Endodermal cell (in vitro differentiated cells): ENCODE measurements at regions not wholly inside any gene's neighbourhood (a gene's known extent, or its start where the extent isn't known, plus 50 kb on each side); places are given as distances from the start of the nearest gene placed in this dataset.
"Not testable (repeated sequence)": the region's sequence is repeated elsewhere in the genome, so short reads cannot be mapped to it uniquely, and the experiment has no call there.

Source experiments
- DNase-seq: peaks from one replicate; pipeline ENCODE4 v3.0.0-alpha.2; 2017
- H3K27ac ChIP-seq: 2 replicates; pipeline ENCODE4 v1.5.1; 2013; ENCODE audit warnings: mild to moderate bottlenecking, low read depth, low read length, moderate library complexity
- H3K27me3 ChIP-seq: 2 replicates; pipeline ENCODE4 v1.6.1; 2013; ENCODE audit warnings: mild to moderate bottlenecking, low read length, moderate library complexity; ENCODE audit not compliant: insufficient read depth, control insufficient read depth, poor library complexity, severe bottlenecking
- H3K36me3 ChIP-seq: 2 replicates; pipeline ENCODE4 v1.7.0; 2013; ENCODE audit warnings: mild to moderate bottlenecking, low read length, moderate library complexity; ENCODE audit not compliant: control insufficient read depth, insufficient read depth
- H3K4me1 ChIP-seq: one replicate; pipeline ENCODE4 v1.7.0; 2013; ENCODE audit warnings: low read length; ENCODE audit not compliant: control insufficient read depth, insufficient read depth
- H3K4me3 ChIP-seq: 2 replicates; pipeline ENCODE4 v1.5.1; 2013; ENCODE audit warnings: mild to moderate bottlenecking, low read length, moderate library complexity
- H3K9ac ChIP-seq: 2 replicates; pipeline ENCODE4 v1.6.1; 2013; ENCODE audit warnings: mild to moderate bottlenecking, low read length, moderate library complexity; ENCODE audit not compliant: poor library complexity, severe bottlenecking; ENCODE audit errors: extremely low read depth
- H3K9me3 ChIP-seq: 2 replicates; pipeline ENCODE4 v1.6.1; 2013; ENCODE audit warnings: mild to moderate bottlenecking, low read length, moderate library complexity; ENCODE audit not compliant: control insufficient read depth
- H3K27ac Mint-ChIP-seq: 2 replicates; pipeline ENCODE4 v1.8.0; 2020; ENCODE audit warnings: mixed read lengths
- H3K27me3 Mint-ChIP-seq: 2 replicates; pipeline ENCODE4 v1.8.0; 2021; ENCODE audit warnings: mild to moderate bottlenecking, mixed read lengths; ENCODE audit not compliant: insufficient read depth
- H3K36me3 Mint-ChIP-seq: 2 replicates; pipeline ENCODE4 v1.8.0; 2020; ENCODE audit warnings: low read depth, mixed read lengths
- H3K4me1 Mint-ChIP-seq: 2 replicates; pipeline ENCODE4 v1.8.0; 2020; ENCODE audit warnings: mixed read lengths
- H3K4me3 Mint-ChIP-seq: 2 replicates; pipeline ENCODE4 v1.8.0; 2020; ENCODE audit warnings: mild to moderate bottlenecking, moderate library complexity, mixed read lengths
- H3K9me3 Mint-ChIP-seq: 2 replicates; pipeline ENCODE4 v1.8.0; 2020; ENCODE audit warnings: mild to moderate bottlenecking, mixed read lengths
- CTCF ChIP-seq: fragments of 200-600 bp; sonication (generic); conservative IDR thresholded peaks from 2 replicates; pipeline ENCODE4 v1.5.0; 2021; ENCODE audit warnings: antibody characterized with exemption, mild to moderate bottlenecking
- WGBS, 2 experiments: methylation state at CpG; one replicate each; pipeline versions ENCODE4 v1.1.5 to v1.1.7; 2013; ENCODE audit warnings: missing lambda C conversion rate in 2 of 2, mixed read lengths in 1 of 2; ENCODE audit not compliant: insufficient coverage in 1 of 2, insufficient read length in 1 of 2; 5-methylcytosine and 5-hydroxymethylcytosine counted together

DNA sequence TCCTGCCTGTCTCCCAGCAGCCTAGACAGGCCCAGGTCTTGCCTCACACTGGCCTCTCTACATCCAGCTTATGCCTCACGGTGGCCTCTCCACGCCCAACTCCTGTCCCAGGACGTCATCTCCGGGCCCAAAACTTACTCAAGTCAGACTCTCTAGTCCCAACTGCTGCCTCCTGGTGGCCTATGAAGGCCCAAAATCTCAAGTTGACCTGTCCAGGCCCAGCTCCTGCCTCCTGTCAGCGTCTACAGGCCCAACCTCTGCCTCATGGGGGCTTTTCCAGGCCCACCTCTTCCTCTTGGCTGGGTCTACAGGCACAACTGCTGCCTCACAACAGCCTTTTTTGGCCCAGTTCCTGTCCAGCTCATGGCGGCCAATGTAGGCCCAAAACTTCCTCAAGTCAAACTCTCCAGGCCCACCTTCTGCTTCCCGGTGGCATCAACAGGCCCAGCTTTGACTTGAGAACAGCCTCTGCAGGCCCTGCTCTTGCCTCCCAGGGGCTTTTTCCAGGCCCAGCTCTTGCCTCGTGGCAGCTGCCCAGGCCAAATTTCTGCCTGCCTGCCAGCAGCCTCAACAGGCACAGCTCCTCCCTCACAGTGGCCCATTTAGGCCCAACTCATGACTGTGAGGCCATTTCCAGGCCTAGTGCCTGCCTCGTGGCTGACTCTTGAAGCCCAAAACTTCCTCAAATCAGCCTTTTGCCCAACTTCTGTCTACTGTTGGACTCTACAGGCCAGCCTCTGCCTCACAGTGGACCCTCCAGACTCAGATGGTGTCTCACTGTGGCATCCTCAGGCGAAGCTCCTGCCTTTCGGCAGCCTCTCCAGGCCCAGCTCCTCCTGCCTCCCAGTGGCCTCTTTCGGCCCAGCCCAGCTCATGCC lies 89.8 kb upstream of the PRDM7 start:
- not testable (repeated sequence) for H3K36me3 ChIP-seq, H3K4me3 ChIP-seq, H3K4me1 ChIP-seq, H3K9me3 Mint-ChIP-seq, H3K36me3 Mint-ChIP-seq, H3K27ac ChIP-seq, H3K27me3 ChIP-seq, DNase-seq, H3K27me3 Mint-ChIP-seq, H3K27ac Mint-ChIP-seq, H3K4me3 Mint-ChIP-seq, H3K9me3 ChIP-seq, H3K9ac ChIP-seq, H3K4me1 Mint-ChIP-seq
- WGBS, 2 experiments, result 80% methylated on average over 5 of the region's 12 CpGs; no CpG with 5 or more reads in 1 of the 2 experiments
- peak; percentile 20 for TF ChIP-seq CTCF

- H3K36me3 ChIP-seq, H3K27me3 ChIP-seq, H3K9me3 ChIP-seq, H3K27ac Mint-ChIP-seq, H3K27ac ChIP-seq, H3K4me3 ChIP-seq, H3K4me3 Mint-ChIP-seq, H3K9ac ChIP-seq, DNase-seq, H3K27me3 Mint-ChIP-seq, H3K9me3 Mint-ChIP-seq, H3K36me3 Mint-ChIP-seq, H3K4me1 ChIP-seq, H3K4me1 Mint-ChIP-seq: not testable (repeated sequence)
- WGBS, 2 experiments, result no CpG with 5 or more reads among the region's 4 CpGs
Measured at GRCh38 chr16:90151027-90151426, 73.9 kb upstream of the PRDM7 start.
